GM12891 (cell line): ENCODE measurements at regions not wholly inside any gene's neighbourhood (a gene's known extent, or its start where the extent isn't known, plus 50 kb on each side); places are given as distances from the start of the nearest gene placed in this dataset.

ENCODE experiments used
- POLR2A ChIP-seq: IDR thresholded peaks from 2 replicates; pipeline ENCODE4 v1.6.1; 2011; ENCODE audit warnings: low read depth, low read length, control low read depth
- POU2F2 ChIP-seq: IDR thresholded peaks from 2 replicates; pipeline ENCODE4 v1.6.1; 2011; ENCODE audit warnings: low read depth, mild to moderate bottlenecking, control low read depth, low read length, moderate library complexity

DNA sequence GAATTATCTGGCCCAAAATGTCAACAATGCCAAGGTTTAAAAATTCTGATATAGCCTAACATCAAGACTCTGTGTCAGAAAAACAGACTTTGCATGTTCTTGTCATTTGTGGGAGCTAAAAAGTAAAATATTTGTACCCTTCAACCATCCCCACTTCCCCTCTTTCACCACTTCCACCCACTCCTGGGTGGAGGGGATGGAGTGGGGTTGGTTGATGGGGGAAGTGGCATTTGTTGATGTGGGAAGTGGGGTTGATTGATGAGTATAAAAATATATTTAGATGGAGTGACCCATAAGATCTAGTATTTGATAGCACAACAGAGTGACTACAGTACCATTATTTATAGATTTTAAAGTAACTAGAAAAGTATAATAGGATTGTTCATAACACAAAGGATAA lies 55.0 kb upstream of the C9orf72 start:
- TF ChIP-seq POLR2A (no peak), POU2F2 (no peak)
